ENCODE measurements at regions not wholly inside any gene's neighbourhood (a gene's known extent, or its start where the extent isn't known, plus 50 kb on each side); places are given as distances from the start of the nearest gene placed in this dataset.

GRCh38 chr22:49638001-49638400, 189.7 kb downstream of the BRD1 start:
- no peak for DNase-seq

- no peak for DNase-seq
These were observed 190.4 kb downstream of the BRD1 start for GRCh38 chr22:49637255-49637760.

- DNase-seq, result no peak
These were observed 191.0 kb downstream of the BRD1 start for GRCh38 chr22:49636649-49637048.

GRCh38 chr22:49636214-49636613, 191.5 kb downstream of the BRD1 start:
- no peak for DNase-seq

- DNase-seq, result no peak
These were observed 193.5 kb downstream of the BRD1 start for GRCh38 chr22:49634006-49634772.

GRCh38 chr22:49633010-49633324, 194.7 kb downstream of the BRD1 start:
- no peak for DNase-seq

GRCh38 chr22:49632199-49633009, 195.3 kb downstream of the BRD1 start:
- peak; percentile 45 for DNase-seq

GRCh38 chr22:49630448-49630946, 197.2 kb downstream of the BRD1 start:
- DNase-seq, result no peak

GRCh38 chr22:49629586-49630447, 197.9 kb downstream of the BRD1 start:
- no peak for DNase-seq

GRCh38 chr22:49629261-49629570, 198.5 kb downstream of the BRD1 start:
- no peak for DNase-seq

- no peak for DNase-seq
These were observed 199.0 kb downstream of the BRD1 start for GRCh38 chr22:49628391-49629260.

- no peak for DNase-seq
These were observed 200.2 kb downstream of the BRD1 start for GRCh38 chr22:49627217-49628181.

GRCh38 chr22:49626361-49627216, 201.1 kb downstream of the BRD1 start:
- DNase-seq, result no peak

GRCh38 chr22:49624421-49625177, 203.1 kb downstream of the BRD1 start:
- DNase-seq, result no peak

- no peak for DNase-seq
These were observed 204.0 kb downstream of the BRD1 start for GRCh38 chr22:49623715-49624114.

GRCh38 chr22:49623176-49623575, 204.5 kb downstream of the BRD1 start:
- no peak for DNase-seq

- no peak for DNase-seq
These were observed 205.2 kb downstream of the BRD1 start for GRCh38 chr22:49622241-49623105.

GRCh38 chr22:49621601-49622210, 206.0 kb downstream of the BRD1 start:
- DNase-seq, result no peak
